ENCODE measurements at regions not wholly inside any gene's neighbourhood (a gene's known extent, or its start where the extent isn't known, plus 50 kb on each side); places are given as distances from the start of the nearest gene placed in this dataset.
A peak's percentile ranks its signal among the peaks of the same experiment; 100 is the strongest.

DNA sequence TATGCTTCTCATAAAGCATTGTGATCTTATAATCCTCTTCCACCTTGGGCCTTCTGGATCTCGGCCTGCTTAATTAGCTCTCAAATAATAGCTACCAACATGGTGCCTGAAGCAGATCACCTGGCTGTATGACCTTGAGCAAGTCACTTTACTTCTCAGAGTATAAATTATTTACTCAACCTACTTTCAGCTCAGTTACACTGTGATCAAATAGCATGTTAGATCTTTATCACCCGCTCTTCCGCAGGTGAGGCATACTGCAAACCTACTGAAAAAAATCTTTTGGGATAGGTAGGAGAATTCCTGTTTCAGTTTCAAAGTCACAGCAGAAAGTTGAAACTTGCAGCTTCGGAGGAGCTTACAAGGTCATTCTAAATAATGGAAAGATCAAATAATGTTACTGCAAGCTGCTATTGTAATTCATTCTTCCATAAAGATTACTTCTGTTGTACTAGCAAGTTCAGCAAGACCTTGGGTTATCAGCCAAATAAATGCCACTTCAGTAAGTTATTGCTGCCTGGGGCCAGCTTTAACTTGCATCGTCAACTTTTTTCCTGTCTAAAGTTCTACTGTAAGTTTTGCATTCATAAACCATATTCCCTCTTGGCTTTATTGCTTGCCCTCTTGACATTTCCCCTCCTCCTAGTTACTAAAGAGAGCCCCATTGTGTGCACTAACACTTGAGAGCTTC, 268.4 kb upstream of the ATP11B start:
- TF ChIP-seq SIN3A (IDR thresholded peaks at IDR 0.05; ENCODE audit: borderline replicate concordance, insufficient read depth, low read depth, low read length) (no peak), POLR2AphosphoS5 (IDR thresholded peaks at IDR 0.05; ENCODE audit: low read depth, low read length) (no peak), TCF7L2 (IDR thresholded peaks at IDR 0.05; ENCODE audit: low read depth, low read length) (0 out of 2 replicates have a peak, but pooled peaks have one; percentile 39)
- TF ChIP-seq, protein P1, sequence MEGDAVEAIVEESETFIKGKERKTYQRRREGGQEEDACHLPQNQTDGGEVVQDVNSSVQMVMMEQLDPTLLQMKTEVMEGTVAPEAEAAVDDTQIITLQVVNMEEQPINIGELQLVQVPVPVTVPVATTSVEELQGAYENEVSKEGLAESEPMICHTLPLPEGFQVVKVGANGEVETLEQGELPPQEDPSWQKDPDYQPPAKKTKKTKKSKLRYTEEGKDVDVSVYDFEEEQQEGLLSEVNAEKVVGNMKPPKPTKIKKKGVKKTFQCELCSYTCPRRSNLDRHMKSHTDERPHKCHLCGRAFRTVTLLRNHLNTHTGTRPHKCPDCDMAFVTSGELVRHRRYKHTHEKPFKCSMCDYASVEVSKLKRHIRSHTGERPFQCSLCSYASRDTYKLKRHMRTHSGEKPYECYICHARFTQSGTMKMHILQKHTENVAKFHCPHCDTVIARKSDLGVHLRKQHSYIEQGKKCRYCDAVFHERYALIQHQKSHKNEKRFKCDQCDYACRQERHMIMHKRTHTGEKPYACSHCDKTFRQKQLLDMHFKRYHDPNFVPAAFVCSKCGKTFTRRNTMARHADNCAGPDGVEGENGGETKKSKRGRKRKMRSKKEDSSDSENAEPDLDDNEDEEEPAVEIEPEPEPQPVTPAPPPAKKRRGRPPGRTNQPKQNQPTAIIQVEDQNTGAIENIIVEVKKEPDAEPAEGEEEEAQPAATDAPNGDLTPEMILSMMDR (IDR thresholded peaks at IDR 0.05) = no peak
- TF ChIP-seq, protein P2, sequence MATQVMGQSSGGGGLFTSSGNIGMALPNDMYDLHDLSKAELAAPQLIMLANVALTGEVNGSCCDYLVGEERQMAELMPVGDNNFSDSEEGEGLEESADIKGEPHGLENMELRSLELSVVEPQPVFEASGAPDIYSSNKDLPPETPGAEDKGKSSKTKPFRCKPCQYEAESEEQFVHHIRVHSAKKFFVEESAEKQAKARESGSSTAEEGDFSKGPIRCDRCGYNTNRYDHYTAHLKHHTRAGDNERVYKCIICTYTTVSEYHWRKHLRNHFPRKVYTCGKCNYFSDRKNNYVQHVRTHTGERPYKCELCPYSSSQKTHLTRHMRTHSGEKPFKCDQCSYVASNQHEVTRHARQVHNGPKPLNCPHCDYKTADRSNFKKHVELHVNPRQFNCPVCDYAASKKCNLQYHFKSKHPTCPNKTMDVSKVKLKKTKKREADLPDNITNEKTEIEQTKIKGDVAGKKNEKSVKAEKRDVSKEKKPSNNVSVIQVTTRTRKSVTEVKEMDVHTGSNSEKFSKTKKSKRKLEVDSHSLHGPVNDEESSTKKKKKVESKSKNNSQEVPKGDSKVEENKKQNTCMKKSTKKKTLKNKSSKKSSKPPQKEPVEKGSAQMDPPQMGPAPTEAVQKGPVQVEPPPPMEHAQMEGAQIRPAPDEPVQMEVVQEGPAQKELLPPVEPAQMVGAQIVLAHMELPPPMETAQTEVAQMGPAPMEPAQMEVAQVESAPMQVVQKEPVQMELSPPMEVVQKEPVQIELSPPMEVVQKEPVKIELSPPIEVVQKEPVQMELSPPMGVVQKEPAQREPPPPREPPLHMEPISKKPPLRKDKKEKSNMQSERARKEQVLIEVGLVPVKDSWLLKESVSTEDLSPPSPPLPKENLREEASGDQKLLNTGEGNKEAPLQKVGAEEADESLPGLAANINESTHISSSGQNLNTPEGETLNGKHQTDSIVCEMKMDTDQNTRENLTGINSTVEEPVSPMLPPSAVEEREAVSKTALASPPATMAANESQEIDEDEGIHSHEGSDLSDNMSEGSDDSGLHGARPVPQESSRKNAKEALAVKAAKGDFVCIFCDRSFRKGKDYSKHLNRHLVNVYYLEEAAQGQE (IDR thresholded peaks at IDR 0.05; ENCODE audit: insufficient read depth in 1 of 2, low read depth in 2 of 2, low read length in 1 of 2) = no peak

Data from Panc1 (cell line).